SK-N-SH (cell line): ENCODE measurements at regions not wholly inside any gene's neighbourhood (a gene's known extent, or its start where the extent isn't known, plus 50 kb on each side); places are given as distances from the start of the nearest gene placed in this dataset.

Experiments
- CTCF ChIA-PET: fragments of 300-600, 350-600 bp; formaldehyde crosslinking; extraction: SDS; loops from one replicate; lab custom pipeline; 2021; lab: Yijun Ruan, JAX
- POLR2A ChIA-PET: fragments of 350-600 bp; sonication (Branson Sonifier 250); formaldehyde crosslinking; extraction: SDS; loops from one replicate; lab custom pipeline; 2020; ENCODE audit warnings: antibody characterized with exemption, inconsistent platforms; lab: Yijun Ruan, JAX
- DNase-seq: peaks from one replicate; pipeline ENCODE4 v3.0.0; 2012
- H2AFZ ChIP-seq: fragments of 200-600 bp; sonication (generic); 2 replicates; pipeline ENCODE4 v1.8.1; 2016; ENCODE audit warnings: antibody characterized with exemption, mild to moderate bottlenecking, low read depth
- H3F3A ChIP-seq: fragments of 200-600 bp; sonication (generic); replicated peaks from 2 replicates; pipeline ENCODE3; 2016; ENCODE audit warnings: antibody characterized with exemption, mild to moderate bottlenecking; ENCODE audit not compliant: insufficient read depth
- H3K27ac ChIP-seq, 2 experiments: fragments of 200-500 bp in 1 of 2; fragments of 200-600 bp in 1 of 2; sonication (Bioruptor generic) in 1 of 2; sonication (generic), shearing (Covaris generic) in 1 of 2; 2 replicates each; pipeline versions ENCODE4 v1.5.1 to v1.6.1; 2014 to 2016; ENCODE audit warnings: low read depth in 2 of 2, inconsistent platforms in 1 of 2, low read length in 1 of 2, mild to moderate bottlenecking in 1 of 2, mixed read lengths in 1 of 2
- H3K27me3 ChIP-seq: fragments of 200-600 bp; sonication (generic), shearing (Covaris generic); 2 replicates; pipeline ENCODE4 v1.6.1; 2016; ENCODE audit warnings: mixed run types; ENCODE audit not compliant: insufficient read depth
- H3K36me3 ChIP-seq, 2 experiments: fragments of 200-500 bp in 1 of 2; fragments of 200-600 bp in 1 of 2; sonication (Bioruptor generic) in 1 of 2; sonication (generic) in 1 of 2; replicated peaks in 1 of 2; 2 replicates each; pipeline versions ENCODE3 to v1.5.1; 2014 to 2016; ENCODE audit warnings: low read length in 1 of 2, mild to moderate bottlenecking in 1 of 2; ENCODE audit not compliant: insufficient read depth in 2 of 2, control insufficient read depth in 1 of 2
- H3K4me1 ChIP-seq, 2 experiments: fragments of 200-500 bp in 1 of 2; fragments of 200-600 bp in 1 of 2; sonication (Bioruptor generic) in 1 of 2; sonication (generic), shearing (Covaris generic) in 1 of 2; 2 replicates each; pipeline versions ENCODE4 v1.5.1 to v1.6.1; 2014 to 2016; ENCODE audit warnings: low read depth in 1 of 2, low read length in 1 of 2, mixed run types in 1 of 2; ENCODE audit not compliant: insufficient read depth in 2 of 2, control insufficient read depth in 1 of 2
- H3K4me2 ChIP-seq: fragments of 200-600 bp; sonication (generic), shearing (Covaris generic); 2 replicates; pipeline ENCODE4 v1.6.1; 2017; ENCODE audit warnings: mixed run types
- H3K4me3 ChIP-seq, 2 experiments: fragments of 200-500 bp in 1 of 2; fragments of 200-600 bp in 1 of 2; sonication (Bioruptor generic) in 1 of 2; sonication (generic), shearing (Covaris generic) in 1 of 2; 2 replicates each; pipeline versions ENCODE4 v1.5.1 to v1.8.1; 2014 to 2016; ENCODE audit warnings: low read depth in 2 of 2, inconsistent platforms in 1 of 2, low read length in 1 of 2, mild to moderate bottlenecking in 1 of 2, mixed read lengths in 1 of 2, moderate library complexity in 1 of 2
- H3K79me2 ChIP-seq: fragments of 200-600 bp; sonication (generic); 2 replicates; pipeline ENCODE4 v1.8.1; 2017; ENCODE audit warnings: mild to moderate bottlenecking; ENCODE audit not compliant: insufficient read depth
- H3K9ac ChIP-seq: fragments of 200-600 bp; sonication (generic); 2 replicates; pipeline ENCODE4 v1.6.1; 2017; ENCODE audit warnings: mixed run types
- H3K9me2 ChIP-seq: fragments of 200-600 bp; sonication (generic); 2 replicates; pipeline ENCODE4 v1.6.1; 2017; ENCODE audit warnings: mixed run types
- H3K9me3 ChIP-seq: fragments of 200-600 bp; sonication (generic); 2 replicates; pipeline ENCODE4 v1.6.1; 2017; ENCODE audit warnings: mixed run types, mild to moderate bottlenecking, moderate library complexity
- H4K20me1 ChIP-seq: fragments of 200-600 bp; sonication (generic); 2 replicates; pipeline ENCODE4 v1.6.1; 2017; ENCODE audit warnings: mild to moderate bottlenecking, mixed run types; ENCODE audit not compliant: insufficient read depth
- CTCF ChIP-seq: fragments of 200-600 bp; sonication (generic); IDR thresholded peaks from 2 replicates; pipeline ENCODE4 v1.6.1; 2017; ENCODE audit warnings: antibody characterized with exemption, mild to moderate bottlenecking, moderate library complexity
- ELF1 ChIP-seq: IDR thresholded peaks from 2 replicates; pipeline ENCODE4 v1.4.0; 2012
- EP300 ChIP-seq, 2 experiments: IDR thresholded peaks; 2 replicates each; pipeline versions ENCODE4 v1.4.0 to v1.6.1; 2012; ENCODE audit warnings: borderline replicate concordance in 1 of 2, low read depth in 1 of 2, low read length in 1 of 2
- EZH2phosphoT487 ChIP-seq: fragments of 200-600 bp; sonication (generic); IDR thresholded peaks from 2 replicates; pipeline ENCODE4 v1.6.1; 2017; ENCODE audit warnings: low read depth, mixed run types, mild to moderate bottlenecking, antibody characterized with exemption, moderate library complexity, borderline replicate concordance
- FOSL2 ChIP-seq: IDR thresholded peaks from 2 replicates; pipeline ENCODE4 v1.4.0; 2012; ENCODE audit warnings: low read depth, mild to moderate bottlenecking, moderate library complexity, borderline replicate concordance
- GATA2 ChIP-seq: sonication (generic); formaldehyde crosslinking; IDR thresholded peaks from 2 replicates; pipeline ENCODE4 v1.5.0; 2020; ENCODE audit warnings: mild to moderate bottlenecking, missing genetic modification reagents
- IRF3 ChIP-seq: fragments of 150-350 bp; IDR thresholded peaks from 2 replicates; pipeline ENCODE4 v1.6.1; 2016; ENCODE audit warnings: mild to moderate bottlenecking, low read depth, low read length
- MEF2A ChIP-seq: IDR thresholded peaks from 2 replicates; pipeline ENCODE4 v1.4.0; 2012; ENCODE audit warnings: low read depth, borderline replicate concordance
- MXI1 ChIP-seq: IDR thresholded peaks from 2 replicates; pipeline ENCODE4 v1.6.1; 2012; ENCODE audit warnings: mild to moderate bottlenecking, low read depth, low read length, improper control_type of control experiment
- RXRA ChIP-seq: IDR thresholded peaks from 2 replicates; pipeline ENCODE4 v1.4.0; 2012; ENCODE audit warnings: low read depth, mild to moderate bottlenecking, borderline replicate concordance
- SIN3A ChIP-seq: IDR thresholded peaks from 2 replicates; pipeline ENCODE4 v1.6.1; 2012; ENCODE audit warnings: low read depth, mild to moderate bottlenecking, low read length, moderate library complexity, borderline replicate concordance
- TAF1 ChIP-seq: IDR thresholded peaks from 2 replicates; pipeline ENCODE4 v1.6.1; 2012; ENCODE audit warnings: low read depth, mild to moderate bottlenecking, low read length, moderate library complexity, borderline replicate concordance
- TCF12 ChIP-seq: IDR thresholded peaks from 2 replicates; pipeline ENCODE4 v1.4.0; 2012
- TEAD4 ChIP-seq: IDR thresholded peaks from 2 replicates; pipeline ENCODE4 v1.4.0; 2012; ENCODE audit warnings: mild to moderate bottlenecking, borderline replicate concordance; ENCODE audit not compliant: insufficient read depth
- YY1 ChIP-seq: IDR thresholded peaks from 2 replicates; pipeline ENCODE4 v1.4.0; 2012; ENCODE audit warnings: low read depth, mild to moderate bottlenecking
- WGBS: methylation state at CpG from one replicate; pipeline ENCODE4 v1.1.6; 2017; ENCODE audit warnings: low lambda C conversion rate; 5-methylcytosine and 5-hydroxymethylcytosine counted together
- TF ChIP-seq, protein P1 (sequence below): IDR thresholded peaks from 2 replicates; pipeline ENCODE4 v1.4.0; 2012; ENCODE audit warnings: low read depth, borderline replicate concordance
- TF ChIP-seq, protein P2 (sequence below): IDR thresholded peaks from 2 replicates; pipeline ENCODE4; 2012

DNA sequence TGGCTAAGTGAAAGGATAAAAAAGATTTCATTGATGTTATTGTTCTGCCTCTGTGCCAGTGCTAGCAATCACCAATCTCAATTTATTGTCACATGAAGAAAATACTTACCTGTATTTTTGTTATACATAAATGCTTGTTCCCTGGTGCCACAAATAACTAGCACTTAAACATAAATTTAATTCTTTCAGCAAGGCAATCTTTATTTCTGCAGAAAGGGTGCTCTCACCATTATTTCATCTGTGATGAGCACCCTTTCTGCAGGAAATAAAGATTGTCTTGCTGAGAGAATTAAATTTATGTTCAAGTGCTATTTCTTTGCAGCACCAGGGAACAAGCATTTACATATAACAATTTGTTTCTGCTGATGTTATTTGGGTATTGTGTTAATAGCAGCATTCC, 87.2 kb downstream of the DIRAS3 start:
- peaks cover 7% of the 10 kb centered on the region; the same call in 1 of the 2 replicates for H3K9me3 ChIP-seq
- no peaks in the 10 kb centered on the region; a peak in 1 of 4 replicates for H3K4me1 ChIP-seq
- H4K20me1 ChIP-seq, result no peaks in the 10 kb centered on the region
- no peak overlapping the region for H2AFZ ChIP-seq
- CTCF ChIA-PET, result no interaction called here
- TF ChIP-seq GATA2 (CRISPR knock-in tag) (no peak), MEF2A (no peak), FOSL2 (no peak), TCF12 (no peak), YY1 (no peak), SIN3A (no peak), CTCF (no peak), RXRA (no peak), EP300 (IDR thresholded peaks at IDR 0.05; ENCODE audit: borderline replicate concordance in 1 of 2, low read depth in 1 of 2, low read length in 1 of 2) (no peak), IRF3 (no peak)
- TF ChIP-seq, protein P1, sequence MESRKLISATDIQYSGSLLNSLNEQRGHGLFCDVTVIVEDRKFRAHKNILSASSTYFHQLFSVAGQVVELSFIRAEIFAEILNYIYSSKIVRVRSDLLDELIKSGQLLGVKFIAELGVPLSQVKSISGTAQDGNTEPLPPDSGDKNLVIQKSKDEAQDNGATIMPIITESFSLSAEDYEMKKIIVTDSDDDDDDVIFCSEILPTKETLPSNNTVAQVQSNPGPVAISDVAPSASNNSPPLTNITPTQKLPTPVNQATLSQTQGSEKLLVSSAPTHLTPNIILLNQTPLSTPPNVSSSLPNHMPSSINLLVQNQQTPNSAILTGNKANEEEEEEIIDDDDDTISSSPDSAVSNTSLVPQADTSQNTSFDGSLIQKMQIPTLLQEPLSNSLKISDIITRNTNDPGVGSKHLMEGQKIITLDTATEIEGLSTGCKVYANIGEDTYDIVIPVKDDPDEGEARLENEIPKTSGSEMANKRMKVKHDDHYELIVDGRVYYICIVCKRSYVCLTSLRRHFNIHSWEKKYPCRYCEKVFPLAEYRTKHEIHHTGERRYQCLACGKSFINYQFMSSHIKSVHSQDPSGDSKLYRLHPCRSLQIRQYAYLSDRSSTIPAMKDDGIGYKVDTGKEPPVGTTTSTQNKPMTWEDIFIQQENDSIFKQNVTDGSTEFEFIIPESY, result no peak
- H3K79me2 ChIP-seq, result no peaks in the 10 kb centered on the region
- no peak overlapping the region for H3K9ac ChIP-seq
- H3K4me3 ChIP-seq, result no peak overlapping the region
- no peak overlapping the region for H3K4me2 ChIP-seq
- H3K27ac ChIP-seq, result no peak overlapping the region
- H3K36me3 ChIP-seq, result peaks cover 0 to 12% of the 10 kb centered on the region in 2 experiments
- DNase-seq, result no peak
- POLR2A ChIA-PET, result no interaction called here
- H3K9me2 ChIP-seq, result no peaks in the 10 kb centered on the region
- no peaks in the 10 kb centered on the region for H3F3A ChIP-seq
- H3K27me3 ChIP-seq, result no peaks in the 10 kb centered on the region

DNA sequence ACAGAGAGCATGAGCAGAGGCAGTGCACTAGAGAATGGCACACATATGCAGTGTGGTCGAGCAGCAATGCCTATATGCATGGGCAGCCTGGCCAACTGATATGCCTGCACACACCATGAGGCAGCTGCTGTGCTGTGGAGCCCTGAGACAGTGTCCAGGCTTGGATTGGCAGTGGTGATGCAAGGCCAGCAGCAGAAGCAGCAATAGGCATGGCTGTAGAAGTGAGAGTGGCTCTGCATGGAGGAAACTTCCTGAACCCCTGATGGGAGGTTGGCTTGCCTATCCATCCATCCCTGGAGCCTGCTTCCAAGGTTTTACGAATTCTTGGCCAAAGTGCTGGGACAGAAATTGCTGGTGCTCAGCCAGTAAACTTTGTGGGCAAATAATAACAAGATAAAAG, 89.7 kb downstream of the DIRAS3 start:
- no peak overlapping the region for H3K9ac ChIP-seq
- H3K27me3 ChIP-seq, result no peaks in the 10 kb centered on the region
- H3K9me3 ChIP-seq, result peaks cover 7% of the 10 kb centered on the region; the same call in 1 of the 2 replicates
- peaks cover 0 to 11% of the 10 kb centered on the region in 2 experiments; a peak in 2 of 4 replicates for H3K4me1 ChIP-seq
- H3F3A ChIP-seq, result no peaks in the 10 kb centered on the region
- H3K4me3 ChIP-seq, result no peak overlapping the region
- no peaks in the 10 kb centered on the region for H3K9me2 ChIP-seq
- POLR2A ChIA-PET, result no interaction called here
- H3K4me2 ChIP-seq, result no peak overlapping the region
- no peaks in the 10 kb centered on the region for H4K20me1 ChIP-seq
- CTCF ChIA-PET, result interaction anchor here (1.1 kb wide), 1 partner anchor 50 kb away, joined by 3 read pairs; no protein-coding TSS in a partner anchor
- 66% methylated on average over 2 of the region's 2 CpGs for WGBS
- TF ChIP-seq ELF1 (no peak), TEAD4 (no peak), MEF2A (no peak), IRF3 (no peak), MXI1 (no peak), TAF1 (no peak), EZH2phosphoT487 (no peak)
- TF ChIP-seq, protein P2, sequence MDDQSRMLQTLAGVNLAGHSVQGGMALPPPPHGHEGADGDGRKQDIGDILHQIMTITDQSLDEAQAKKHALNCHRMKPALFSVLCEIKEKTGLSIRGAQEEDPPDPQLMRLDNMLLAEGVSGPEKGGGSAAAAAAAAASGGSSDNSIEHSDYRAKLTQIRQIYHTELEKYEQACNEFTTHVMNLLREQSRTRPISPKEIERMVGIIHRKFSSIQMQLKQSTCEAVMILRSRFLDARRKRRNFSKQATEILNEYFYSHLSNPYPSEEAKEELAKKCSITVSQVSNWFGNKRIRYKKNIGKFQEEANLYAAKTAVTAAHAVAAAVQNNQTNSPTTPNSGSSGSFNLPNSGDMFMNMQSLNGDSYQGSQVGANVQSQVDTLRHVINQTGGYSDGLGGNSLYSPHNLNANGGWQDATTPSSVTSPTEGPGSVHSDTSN, result no peak
- TF ChIP-seq, all 33 proteins: peak for 0
- no peak for DNase-seq
- H3K36me3 ChIP-seq, result peaks cover 0 to 12% of the 10 kb centered on the region in 2 experiments
- H3K79me2 ChIP-seq, result no peaks in the 10 kb centered on the region
- no peak overlapping the region for H3K27ac ChIP-seq
- H2AFZ ChIP-seq, result no peak overlapping the region
